Activated CD8-positive, alpha-beta memory T cell treated with anti-CD3 and anti-CD28 coated beads, Interleukin-2, amount 50 U/mL, for 48 hours (primary cell): ENCODE measurements at regions not wholly inside any gene's neighbourhood (a gene's known extent, or its start where the extent isn't known, plus 50 kb on each side); places are given as distances from the start of the nearest gene placed in this dataset.

ENCODE experiments used
- DNase-seq: peaks from one replicate; pipeline ENCODE4 v3.0.0-alpha.2; 2020

DNA sequence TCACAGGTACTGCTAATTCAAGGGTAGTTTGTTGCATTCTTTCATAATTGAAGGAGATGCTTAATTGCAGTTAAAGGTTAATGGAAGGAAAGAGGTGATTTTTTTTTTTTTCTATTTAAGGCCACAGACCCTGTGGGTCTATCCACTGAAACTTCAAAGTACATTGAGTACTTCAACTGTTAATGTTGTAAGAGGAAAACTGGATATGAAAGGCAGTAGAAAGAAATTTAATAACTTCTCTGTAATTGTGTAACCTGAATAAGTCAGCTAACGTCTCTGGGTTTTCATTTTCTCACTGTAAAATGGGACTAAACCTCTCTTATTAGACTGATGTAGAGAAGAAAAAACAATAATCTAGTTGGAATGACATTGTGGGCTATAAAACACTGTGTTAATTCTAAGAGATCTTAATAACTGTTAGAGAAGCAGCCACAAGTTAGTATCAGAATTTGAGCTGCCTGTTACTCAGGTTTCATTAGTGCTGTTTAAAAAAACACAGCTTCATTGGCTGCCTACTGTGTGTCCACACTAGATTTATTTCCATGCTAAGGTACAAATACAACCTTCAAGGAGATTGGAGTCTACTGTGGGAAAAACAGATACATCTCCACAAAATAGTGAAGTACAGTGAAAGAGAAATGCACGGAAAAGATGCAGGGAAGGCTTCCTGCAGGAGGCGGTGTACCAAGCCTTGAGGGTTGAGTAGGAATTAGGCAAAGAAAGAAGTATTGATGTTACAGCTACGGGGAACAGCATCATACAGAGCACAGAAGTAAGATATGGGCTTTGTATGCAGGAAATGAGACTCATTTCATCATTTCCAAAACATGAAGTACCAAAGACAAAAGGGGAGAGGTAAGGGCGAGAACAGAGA, 483.6 kb downstream of the TAFA4 start:
- no peak for DNase-seq

- DNase-seq: no peak
These were observed 484.5 kb downstream of the TAFA4 start for GRCh38 chr3:68447885-68448284.

DNA sequence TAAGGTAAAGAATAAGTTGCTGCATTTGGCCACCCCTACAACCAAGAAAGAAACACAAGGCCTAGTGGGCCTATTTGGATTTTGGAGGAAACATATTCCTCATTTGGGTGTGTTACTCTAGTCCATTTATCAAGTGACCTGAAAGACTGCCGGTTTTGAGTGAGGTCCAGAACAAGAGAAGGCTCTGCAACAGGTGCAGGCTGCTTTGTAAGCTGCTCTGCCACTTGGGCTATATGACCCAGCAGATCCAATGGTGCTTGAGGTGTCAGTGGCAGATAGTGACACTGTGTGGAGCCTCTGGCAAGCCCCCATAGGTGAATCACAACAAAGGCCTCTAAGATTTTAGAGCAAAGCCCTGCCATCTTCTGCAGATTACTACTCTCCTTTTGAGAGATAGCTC, 491.3 kb downstream of the TAFA4 start:
- no peak for DNase-seq

- no peak for DNase-seq
These were observed 495.5 kb downstream of the TAFA4 start for GRCh38 chr3:68436619-68437401.

DNA sequence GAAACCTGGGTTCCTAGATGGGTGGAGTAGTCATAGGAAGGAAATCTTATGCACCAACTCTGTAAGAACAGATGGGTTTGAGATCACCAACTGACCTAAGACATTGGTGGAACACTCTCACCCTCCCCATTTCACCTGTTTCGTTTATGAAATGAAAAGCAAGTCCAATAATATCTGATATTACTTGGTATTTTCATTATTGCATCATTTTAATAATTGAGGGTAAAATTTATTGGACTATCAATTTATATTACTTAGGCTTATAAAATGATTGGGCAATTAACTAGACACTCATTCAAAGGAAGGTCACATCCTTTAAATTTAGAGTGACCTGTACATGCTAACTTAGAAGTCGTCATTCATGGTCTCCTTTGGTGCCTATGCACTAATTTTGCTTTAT, 503.9 kb downstream of the TAFA4 start:
- DNase-seq: no peak

DNA sequence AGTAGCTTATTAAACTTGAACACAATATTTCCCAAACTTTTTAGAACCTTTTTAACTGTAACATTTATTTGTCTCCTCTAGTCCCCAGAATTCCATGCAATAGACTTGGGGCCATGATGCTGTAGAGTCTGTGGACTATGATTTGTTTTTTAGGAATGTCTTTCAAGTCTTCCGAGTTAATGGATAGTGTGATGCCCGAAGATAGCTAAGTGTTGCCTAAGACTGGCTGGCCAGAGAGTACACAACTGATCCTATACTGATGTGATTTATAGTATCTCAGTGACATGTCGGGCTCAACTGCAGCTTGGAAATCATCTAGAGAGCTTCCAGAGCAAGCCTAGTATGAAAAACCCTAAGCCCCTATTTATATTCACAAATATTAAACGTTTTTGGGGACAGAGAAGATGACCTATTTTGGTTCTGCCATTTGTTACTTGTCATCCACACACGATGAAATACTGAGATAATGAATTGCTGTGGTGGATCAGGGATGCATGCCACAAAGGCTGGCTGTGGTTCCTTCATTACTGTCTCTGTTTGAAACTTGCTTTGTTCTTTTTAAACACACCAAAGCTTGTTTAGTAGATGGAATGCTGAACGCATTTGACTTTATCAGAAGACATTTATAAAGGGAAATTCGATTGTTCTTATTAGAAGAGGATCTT, 507.4 kb downstream of the TAFA4 start:
- no peak for DNase-seq

DNA sequence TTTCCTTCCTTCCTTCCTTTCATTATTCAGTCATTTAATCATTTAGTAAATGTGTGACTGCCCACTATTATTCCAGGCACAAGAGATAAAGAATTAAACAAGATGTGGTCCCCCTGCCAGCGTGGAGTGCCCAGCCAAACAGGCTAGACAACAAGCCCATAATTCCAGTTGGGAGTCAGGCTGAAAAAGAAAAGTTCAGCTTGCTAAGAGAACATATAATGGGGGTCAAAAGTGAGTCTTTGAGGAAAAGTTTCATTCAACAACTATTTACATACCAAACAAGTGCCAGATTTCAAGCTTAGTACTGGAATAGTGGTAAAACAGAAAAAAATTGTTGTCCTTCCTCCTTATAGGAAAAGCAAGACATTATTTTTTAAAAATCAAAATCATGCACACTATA, 523.7 kb downstream of the TAFA4 start:
- no peak for DNase-seq

DNA sequence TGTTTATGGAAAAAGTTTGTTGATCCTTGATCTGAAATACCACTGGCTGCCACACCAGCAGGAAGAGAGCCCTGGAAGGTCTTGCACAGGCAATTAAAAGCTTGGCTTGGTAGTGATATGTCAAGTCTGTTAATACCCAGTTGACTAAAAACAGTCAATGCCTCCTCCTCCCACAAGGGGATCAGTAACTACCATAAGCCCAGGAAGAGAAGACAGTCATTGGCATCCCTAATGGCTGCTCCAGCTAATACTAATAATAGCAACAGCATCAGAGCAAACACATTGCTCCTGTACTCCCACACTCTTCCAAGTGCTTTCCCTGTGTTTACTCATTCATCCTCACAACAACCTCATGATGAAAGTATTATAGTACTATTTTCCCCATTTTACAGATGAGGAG, 528.6 kb downstream of the TAFA4 start:
- no peak for DNase-seq

- no peak for DNase-seq
These were observed 530.0 kb downstream of the TAFA4 start for GRCh38 chr3:68402235-68402918.

GRCh38 chr3:68378631-68379030, 553.7 kb downstream of the TAFA4 start:
- DNase-seq: no peak

- DNase-seq: no peak
These were observed 558.6 kb downstream of the TAFA4 start for GRCh38 chr3:68373727-68374126.

DNA sequence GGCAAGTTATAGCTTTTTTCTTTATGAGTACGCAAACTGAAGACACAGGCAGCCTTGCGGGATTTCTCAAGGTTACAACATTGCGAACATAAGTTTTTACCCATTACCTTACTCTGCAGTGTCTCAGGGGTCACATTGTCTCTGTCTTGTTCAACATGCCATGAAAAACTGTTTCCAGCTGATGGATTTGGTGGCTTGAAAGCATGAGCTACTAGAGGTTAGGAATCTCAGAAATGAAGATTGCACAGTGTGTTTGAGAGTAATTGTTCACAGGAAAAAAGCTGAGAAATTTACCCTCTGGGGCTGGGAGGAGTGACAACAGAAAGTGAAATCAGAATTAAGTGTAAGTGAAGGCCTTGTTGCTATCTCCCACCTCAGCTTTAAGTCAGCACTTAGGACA, 568.6 kb downstream of the TAFA4 start:
- DNase-seq: no peak

DNA sequence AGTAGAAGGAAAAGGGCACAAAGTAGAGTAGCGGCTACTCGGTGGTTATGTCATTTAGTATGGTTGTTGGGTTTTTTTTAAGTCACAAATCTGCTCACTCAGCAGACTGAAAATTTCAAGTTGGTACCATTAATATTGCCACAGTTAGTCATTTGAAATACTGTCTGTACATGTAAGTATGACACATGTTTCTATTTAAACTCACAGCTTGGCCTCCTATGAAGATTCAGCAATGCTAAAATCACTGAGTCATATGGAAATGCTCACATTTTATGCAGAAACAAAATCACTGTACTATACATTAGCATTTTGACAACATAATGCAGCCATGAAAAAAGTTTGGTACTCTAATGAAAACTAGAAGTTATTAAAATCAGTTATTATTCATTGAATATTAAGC, 571.9 kb downstream of the TAFA4 start:
- DNase-seq: no peak

DNA sequence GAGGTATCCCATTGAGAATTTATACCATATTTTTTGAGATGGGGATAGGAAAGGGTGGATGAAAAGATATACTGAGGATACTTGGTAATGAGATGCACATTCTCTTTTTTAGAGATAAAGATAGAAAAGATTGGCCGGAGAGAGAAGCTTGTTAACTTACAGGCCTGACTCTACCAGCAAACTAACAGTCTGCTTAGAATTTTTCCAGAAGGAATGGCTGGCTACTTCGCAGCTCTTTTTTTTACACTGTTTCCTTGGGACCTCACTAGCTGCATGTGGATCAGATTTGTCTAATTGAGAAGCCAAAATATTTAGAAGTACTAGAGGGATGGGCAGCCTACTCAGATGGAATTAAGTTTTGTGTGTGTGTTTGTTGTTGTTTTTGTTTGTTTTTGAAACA, 586.6 kb downstream of the TAFA4 start:
- no peak for DNase-seq

GRCh38 chr3:68342426-68342825, 589.9 kb downstream of the TAFA4 start:
- no peak for DNase-seq

DNA sequence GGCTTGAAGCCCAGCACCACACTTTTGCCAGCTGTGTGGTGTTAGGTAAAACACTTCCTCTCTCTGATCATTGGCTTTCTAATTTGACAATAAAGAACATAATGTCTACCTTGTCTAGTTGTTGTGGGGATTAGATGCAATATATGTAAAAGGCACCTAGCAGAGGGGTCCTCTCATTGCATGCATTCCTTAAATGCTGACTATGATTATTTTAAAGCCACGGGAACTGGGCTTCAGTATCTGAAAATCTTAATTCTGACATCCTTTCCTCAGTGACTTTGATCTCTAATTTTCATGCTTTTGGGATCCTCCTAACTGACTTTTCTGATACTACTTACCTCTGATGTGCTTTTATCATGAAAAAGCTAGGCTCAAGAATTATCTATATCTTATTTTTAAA, 596.3 kb downstream of the TAFA4 start:
- DNase-seq: no peak

DNA sequence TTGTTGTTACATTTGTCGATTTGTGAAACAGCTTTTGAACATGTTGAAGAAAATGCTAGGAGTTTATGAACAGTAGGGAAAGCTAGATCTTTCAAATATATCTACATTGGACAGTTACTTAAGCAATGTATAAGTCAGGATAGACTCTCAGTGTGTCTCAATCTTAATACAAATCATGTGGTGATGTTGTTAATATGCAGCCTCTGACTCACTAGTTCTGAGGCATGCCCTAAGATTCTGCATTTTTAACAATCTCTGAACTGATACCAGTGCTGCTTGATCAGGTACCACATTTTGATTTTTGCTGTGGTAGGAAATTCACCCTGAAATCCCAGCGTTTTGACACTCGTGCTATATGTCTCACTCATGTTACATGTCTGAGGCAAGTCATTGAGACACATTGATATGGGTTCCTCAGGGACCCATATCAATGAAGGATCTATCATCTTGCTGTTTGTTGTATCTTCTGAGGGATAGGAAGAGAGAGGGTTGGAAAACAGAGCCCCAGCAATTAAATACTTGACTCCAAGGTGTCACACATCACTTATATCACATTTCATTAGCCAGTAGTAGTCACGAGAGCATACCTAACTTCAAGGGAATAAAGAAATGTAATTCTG, 597.9 kb downstream of the TAFA4 start:
- no peak for DNase-seq

- no peak for DNase-seq
These were observed 604.3 kb downstream of the TAFA4 start for GRCh38 chr3:68328049-68328448.

DNA sequence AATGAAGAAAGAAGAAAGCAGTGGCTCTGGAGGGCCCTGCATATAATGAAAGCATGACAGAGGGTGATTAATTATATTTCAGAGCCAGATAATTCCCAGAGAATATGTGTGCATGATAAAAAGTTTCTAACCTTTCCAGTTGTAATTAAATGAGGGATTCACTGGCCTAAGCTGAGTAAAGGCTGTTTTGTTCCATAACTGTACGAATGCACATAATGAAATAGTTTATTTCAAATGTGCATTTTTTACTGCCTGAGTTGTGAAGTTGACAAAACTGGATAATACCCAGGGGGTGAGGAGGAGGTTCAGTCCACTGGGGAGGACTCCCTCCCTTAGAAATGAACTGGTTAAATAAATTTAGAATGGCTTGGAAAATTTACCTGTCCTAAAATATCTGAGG, 616.4 kb downstream of the TAFA4 start:
- no peak for DNase-seq

GRCh38 chr3:68315546-68315945, 616.8 kb downstream of the TAFA4 start:
- no peak for DNase-seq

DNA sequence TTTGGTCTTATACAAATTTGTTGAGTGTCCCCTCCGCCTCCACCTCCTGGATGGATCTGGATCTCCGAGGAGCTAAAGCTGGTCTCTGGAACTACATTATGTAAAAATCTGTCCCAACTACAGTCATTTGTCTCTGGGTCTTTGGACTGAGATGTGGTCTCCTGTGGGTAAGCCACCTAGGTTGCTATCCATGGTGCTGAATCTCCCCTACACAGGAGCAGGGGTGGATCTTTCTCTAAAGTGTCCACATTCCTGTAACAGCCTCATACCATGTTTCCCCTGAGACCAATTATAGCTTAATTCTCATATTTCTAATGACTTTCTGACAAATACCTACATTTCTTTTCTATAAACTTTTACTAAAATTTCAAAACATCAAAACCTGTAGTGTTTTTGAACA, 625.8 kb downstream of the TAFA4 start:
- DNase-seq: no peak

GRCh38 chr3:68295457-68295856, 636.9 kb downstream of the TAFA4 start:
- no peak for DNase-seq

GRCh38 chr3:68290333-68290732, 635.9 kb upstream of the SUCLG2 start:
- no peak for DNase-seq
